Pancreas (tissue), 10 donors: ENCODE measurements at regions not wholly inside any gene's neighbourhood (a gene's known extent, or its start where the extent isn't known, plus 50 kb on each side); places are given as distances from the start of the nearest gene placed in this dataset.

Experiments used
- ATAC-seq, 4 donors: fragments of 200-7000 bp; cut with Tn5 transposase; one replicate each; pipeline versions ENCODE4 v1.8.0 to v1.9.1; 2020; ENCODE audit warnings: mild to moderate bottlenecking in 4 of 4, moderate library complexity in 4 of 4
- DNase-seq, 6 donors: peaks; one replicate each; pipeline ENCODE4 v3.0.0-alpha.2; 2020
- FAIRE-seq: peaks from 2 replicates; lab custom pipeline; 2012; peaks lifted over from hg19 to GRCh38; lab: Jason Lieb, UNC
- H3K27ac ChIP-seq, 4 donors: fragments of 200-600 bp; sonication (generic); 1 replicate in 3 of 4; 2 replicates in 1 of 4; pipeline versions ENCODE4 v1.5.0 to v1.8.0; 2020
- H3K27me3 ChIP-seq, 4 donors: fragments of 200-600 bp; one replicate each; pipeline ENCODE4 v1.8.0; 2021
- H3K36me3 ChIP-seq, 3 donors: fragments of 200-600 bp; sonication (generic) in 1 of 3; one replicate each; pipeline versions ENCODE4 v1.5.0 to v1.8.0; 2020 to 2021
- H3K4me1 ChIP-seq, 3 donors: fragments of 200-600 bp; one replicate each; pipeline ENCODE4 v1.8.0; 2021
- H3K4me3 ChIP-seq, 4 donors: fragments of 200-600 bp; sonication (generic) in 2 of 4; one replicate each; pipeline versions ENCODE4 v1.5.0 to v1.8.0; 2020 to 2021
- H3K9me3 ChIP-seq, 4 donors: fragments of 200-600 bp; one replicate each; pipeline ENCODE4 v1.8.0; 2021
- CTCF ChIP-seq, 4 donors: fragments of 200-600 bp; sonication (generic) in 3 of 4; IDR thresholded peaks; one replicate each; pipeline versions ENCODE4 v1.5.0 to v1.8.0; 2021; ENCODE audit warnings: antibody characterized with exemption in 4 of 4
- WGBS, 2 donors: extraction: QIAGEN DNeasy Blood & Tissue Kit; methylation state at CpG; one replicate each; pipeline ENCODE4 v1.1.7; 2013; 5-methylcytosine and 5-hydroxymethylcytosine counted together
- intact Hi-C, 3 donors: fragments of 100-400 bp; cut with DNase I; formaldehyde crosslinking; loops; one replicate each; pipeline versions ENCODE4 v1.11.1 to v1.14.2; 2022
- donor health status: healthy with polysubstance abuse.
- donor health status: DM: no; HTN: no; CAD: no; lungs with moderate emphysema.
- donor health status: DM: no; HTN: no; CAD: no.
- donor health status: control.
- donor health status: control.
- donor health status: Bipolar disorder and iron deficiency.
- donor health status: DM: yes; HTN: yes; CAD: no.
- donor health status: DM: no; HTN: no; CAD: no.
- donor health status: DM: no; HTN: no; CAD: no.
- donor health status: DM: yes; HTN: yes; CAD: no.

GRCh38 chr11:80593648-80594374 is 1153.0 kb upstream of the TENM4 start:
- no peak for FAIRE-seq
- 37 to 40% methylated on average over 2 of the region's 2 CpGs for WGBS, 2 donors
- intact Hi-C loops, result no loop called here

GRCh38 chr11:80592546-80592945 is 1151.7 kb upstream of the TENM4 start:
- Histone ChIP-seq H3K36me3 (no peaks in the 10 kb centered on the region), H3K9me3 (no peaks in the 10 kb centered on the region), H3K4me1 (peaks cover 0 to 7% (median 5%) of the 10 kb centered on the region in 3 donors), H3K27ac (no peak overlapping the region), H3K27me3 (no peaks in the 10 kb centered on the region), H3K4me3 (no peak overlapping the region)
- TF ChIP-seq CTCF (IDR thresholded peaks at IDR 0.05), result no peak
- ATAC-seq (no peak), DNase-seq (no peak), FAIRE-seq (no peak)
- WGBS, 2 donors, result 29 to 42% methylated on average over 4 of the region's 4 CpGs
- intact Hi-C loops, result no loop called here

More at GRCh38 chr11:80593648-80594374, 1153.0 kb upstream of the TENM4 start:
- Histone ChIP-seq H3K4me1 (peaks cover 0 to 7% (median 5%) of the 10 kb centered on the region in 3 donors), H3K4me3 (no peak overlapping the region), H3K27ac (no peak overlapping the region), H3K36me3 (no peaks in the 10 kb centered on the region), H3K27me3 (no peaks in the 10 kb centered on the region), H3K9me3 (no peaks in the 10 kb centered on the region)
- ATAC-seq, result peak; percentile 46 to 87 (median 79)
- no peak for DNase-seq
- no peak for TF ChIP-seq CTCF (IDR thresholded peaks at IDR 0.05)

GRCh38 chr11:80587906-80588305 is 1147.1 kb upstream of the TENM4 start:
- intact Hi-C loops, result no loop called here
- FAIRE-seq (no peak), ATAC-seq (no peak), DNase-seq (no peak)
- Histone ChIP-seq H3K27ac (no peak overlapping the region), H3K36me3 (no peaks in the 10 kb centered on the region), H3K27me3 (no peaks in the 10 kb centered on the region), H3K4me3 (no peak overlapping the region), H3K4me1 (peaks cover 0 to 7% (median 0%) of the 10 kb centered on the region in 3 donors), H3K9me3 (no peaks in the 10 kb centered on the region)
- WGBS, 2 donors, result 61 to 72% methylated on average over 2 of the region's 2 CpGs
- no peak for TF ChIP-seq CTCF (IDR thresholded peaks at IDR 0.05)

- no peak for TF ChIP-seq CTCF (IDR thresholded peaks at IDR 0.05)
- Histone ChIP-seq H3K4me3 (no peak overlapping the region), H3K36me3 (no peaks in the 10 kb centered on the region), H3K27ac (no peak overlapping the region), H3K4me1 (no peaks in the 10 kb centered on the region), H3K27me3 (no peaks in the 10 kb centered on the region), H3K9me3 (no peaks in the 10 kb centered on the region)
- no peak for FAIRE-seq
- DNase-seq, result no peak
- WGBS, 2 donors, result 74 to 86% methylated on average over 1 of the region's 1 CpG
- ATAC-seq, result no peak
- intact Hi-C loops, result no loop called here
Measured at GRCh38 chr11:80586464-80586863, 1145.6 kb upstream of the TENM4 start.

GRCh38 chr11:80584661-80585060 is 1143.8 kb upstream of the TENM4 start:
- H3K4me3 ChIP-seq, result no peak overlapping the region
- ATAC-seq (no peak), DNase-seq (no peak), FAIRE-seq (no peak)
- H3K27ac ChIP-seq, result no peak overlapping the region
- intact Hi-C loops, result no loop called here
- no peaks in the 10 kb centered on the region for H3K4me1 ChIP-seq
- H3K36me3 ChIP-seq, result no peaks in the 10 kb centered on the region
- TF ChIP-seq CTCF (IDR thresholded peaks at IDR 0.05), result no peak
- no peaks in the 10 kb centered on the region for H3K9me3 ChIP-seq
- 77 to 89% methylated on average over 3 of the region's 3 CpGs for WGBS, 2 donors
- H3K27me3 ChIP-seq, result no peaks in the 10 kb centered on the region
